CD14-positive monocyte (primary cell): ENCODE measurements at regions not wholly inside any gene's neighbourhood (a gene's known extent, or its start where the extent isn't known, plus 50 kb on each side); places are given as distances from the start of the nearest gene placed in this dataset.

Source experiments
- DNase-seq, 3 donors: peaks; one replicate each; pipeline ENCODE4 v3.0.0-alpha.2; 2011 to 2022
- H2AFZ ChIP-seq: 2 replicates; pipeline ENCODE4 v1.6.0; 2012; ENCODE audit warnings: mild to moderate bottlenecking, low read depth, low read length, inconsistent platforms; ENCODE audit not compliant: insufficient read depth, poor library complexity, severe bottlenecking
- H3K27ac ChIP-seq, 2 donors: 1 replicate in 1 of 2; 2 replicates in 1 of 2; pipeline ENCODE4 v1.5.1; 2012 to 2013; ENCODE audit warnings: low read length in 2 of 2, control low read depth in 1 of 2, inconsistent platforms in 1 of 2, low read depth in 1 of 2, mild to moderate bottlenecking in 1 of 2
- H3K27me3 ChIP-seq, 2 donors: one replicate each; pipeline versions ENCODE4 v1.6.0 to v1.6.1; 2011 to 2013; ENCODE audit warnings: low read length in 2 of 2; ENCODE audit not compliant: control insufficient read depth in 2 of 2, insufficient read depth in 2 of 2
- H3K36me3 ChIP-seq, 2 donors: replicated peaks in 1 of 2; 1 replicate in 1 of 2; 2 replicates in 1 of 2; pipeline versions ENCODE4 v1.5.1 to v1.6.1; 2012 to 2013; ENCODE audit warnings: low read length in 2 of 2, control low read depth in 1 of 2, inconsistent platforms in 1 of 2, mild to moderate bottlenecking in 1 of 2; ENCODE audit not compliant: insufficient read depth in 2 of 2, control insufficient read depth in 1 of 2
- H3K4me1 ChIP-seq, 2 donors: 1 replicate in 1 of 2; 2 replicates in 1 of 2; pipeline versions ENCODE4 v1.5.1 to v1.6.1; 2012 to 2013; ENCODE audit warnings: low read length in 2 of 2, control low read depth in 1 of 2, inconsistent platforms in 1 of 2, mild to moderate bottlenecking in 1 of 2, moderate library complexity in 1 of 2; ENCODE audit not compliant: insufficient read depth in 2 of 2, control insufficient read depth in 1 of 2
- H3K4me2 ChIP-seq: replicated peaks from 2 replicates; pipeline ENCODE3; 2012; ENCODE audit warnings: low read length, moderate library complexity, mild to moderate bottlenecking; ENCODE audit not compliant: poor library complexity, severe bottlenecking; ENCODE audit errors: extremely low read depth
- H3K4me3 ChIP-seq, 3 experiments: fragments of 200-600 bp in 1 of 3; sonication (generic) in 1 of 3; replicated peaks in 1 of 3; 1 replicate in 2 of 3; 2 replicates in 1 of 3; pipeline ENCODE4 v1.5.1; 2011 to 2013; ENCODE audit warnings: low read length in 3 of 3, mild to moderate bottlenecking in 3 of 3, control low read depth in 2 of 3, low read depth in 2 of 3, inconsistent platforms in 1 of 3, moderate library complexity in 1 of 3
- H3K79me2 ChIP-seq: 2 replicates; pipeline ENCODE4 v1.6.0; 2012; ENCODE audit warnings: mild to moderate bottlenecking, control low read depth, inconsistent platforms, low read length, moderate library complexity; ENCODE audit not compliant: insufficient read depth
- H3K9ac ChIP-seq: 2 replicates; pipeline ENCODE4 v1.6.0; 2017; ENCODE audit warnings: low read length, mild to moderate bottlenecking; ENCODE audit not compliant: insufficient read depth, poor library complexity, severe bottlenecking
- H3K9me3 ChIP-seq, 2 donors: replicated peaks in 1 of 2; 1 replicate in 1 of 2; 2 replicates in 1 of 2; pipeline versions ENCODE4 v1.5.1 to v1.6.1; 2012 to 2013; ENCODE audit warnings: low read length in 2 of 2, control low read depth in 1 of 2; ENCODE audit not compliant: control insufficient read depth in 1 of 2, insufficient read depth in 1 of 2
- H4K20me1 ChIP-seq: 2 replicates; pipeline ENCODE4 v1.6.0; 2012; ENCODE audit warnings: mild to moderate bottlenecking, low read length, control low read depth, moderate library complexity; ENCODE audit not compliant: insufficient read depth
- H3K27ac Mint-ChIP-seq, 7 donors: one replicate each; pipeline ENCODE4 v1.8.0; 2020; ENCODE audit warnings: mild to moderate bottlenecking in 7 of 7, mixed read lengths in 7 of 7, moderate library complexity in 6 of 7, inconsistent platforms in 2 of 7
- H3K27me3 Mint-ChIP-seq, 3 donors: one replicate each; pipeline ENCODE4 v1.8.0; 2021 to 2022; ENCODE audit warnings: low read depth in 3 of 3, mild to moderate bottlenecking in 3 of 3, mixed read lengths in 3 of 3, moderate library complexity in 3 of 3, inconsistent platforms in 1 of 3
- H3K36me3 Mint-ChIP-seq, 2 donors: one replicate each; pipeline ENCODE4 v1.8.0; 2020; ENCODE audit warnings: mixed read lengths in 2 of 2, inconsistent platforms in 1 of 2, mild to moderate bottlenecking in 1 of 2
- H3K4me1 Mint-ChIP-seq: one replicate; pipeline ENCODE4 v1.8.0; 2020; ENCODE audit warnings: mild to moderate bottlenecking, mixed read lengths
- H3K4me3 Mint-ChIP-seq, 2 donors: one replicate each; pipeline ENCODE4 v1.8.0; 2020; ENCODE audit warnings: mild to moderate bottlenecking in 2 of 2, mixed read lengths in 2 of 2, moderate library complexity in 1 of 2
- H3K9me3 Mint-ChIP-seq, 7 donors: one replicate each; pipeline ENCODE4 v1.8.0; 2020 to 2022; ENCODE audit warnings: mixed read lengths in 7 of 7, mild to moderate bottlenecking in 6 of 7, moderate library complexity in 6 of 7, inconsistent platforms in 2 of 7
- WGBS: methylation state at CpG from one replicate; pipeline ENCODE4 v1.1.5; 2013; ENCODE audit warnings: missing lambda C conversion rate; ENCODE audit not compliant: insufficient coverage; 5-methylcytosine and 5-hydroxymethylcytosine counted together
- intact Hi-C, 2 donors: fragments of 100-400 bp; cut with micrococcal nuclease; formaldehyde crosslinking; loops; one replicate each; pipeline versions ENCODE4 v1.15.0 to v1.15.1; 2023
- TF ChIP-seq, protein P1 (sequence below): fragments of 200-600 bp; IDR thresholded peaks from one replicate; pipeline ENCODE4 v1.8.0; 2022; ENCODE audit warnings: antibody characterized with exemption, mild to moderate bottlenecking

- TF ChIP-seq, protein P1, sequence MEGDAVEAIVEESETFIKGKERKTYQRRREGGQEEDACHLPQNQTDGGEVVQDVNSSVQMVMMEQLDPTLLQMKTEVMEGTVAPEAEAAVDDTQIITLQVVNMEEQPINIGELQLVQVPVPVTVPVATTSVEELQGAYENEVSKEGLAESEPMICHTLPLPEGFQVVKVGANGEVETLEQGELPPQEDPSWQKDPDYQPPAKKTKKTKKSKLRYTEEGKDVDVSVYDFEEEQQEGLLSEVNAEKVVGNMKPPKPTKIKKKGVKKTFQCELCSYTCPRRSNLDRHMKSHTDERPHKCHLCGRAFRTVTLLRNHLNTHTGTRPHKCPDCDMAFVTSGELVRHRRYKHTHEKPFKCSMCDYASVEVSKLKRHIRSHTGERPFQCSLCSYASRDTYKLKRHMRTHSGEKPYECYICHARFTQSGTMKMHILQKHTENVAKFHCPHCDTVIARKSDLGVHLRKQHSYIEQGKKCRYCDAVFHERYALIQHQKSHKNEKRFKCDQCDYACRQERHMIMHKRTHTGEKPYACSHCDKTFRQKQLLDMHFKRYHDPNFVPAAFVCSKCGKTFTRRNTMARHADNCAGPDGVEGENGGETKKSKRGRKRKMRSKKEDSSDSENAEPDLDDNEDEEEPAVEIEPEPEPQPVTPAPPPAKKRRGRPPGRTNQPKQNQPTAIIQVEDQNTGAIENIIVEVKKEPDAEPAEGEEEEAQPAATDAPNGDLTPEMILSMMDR: no peak
- H3K9me3 Mint-ChIP-seq: peaks cover 0 to 2% (median 0%) of the 10 kb centered on the region in 7 donors
- no peak overlapping the region for H3K9ac ChIP-seq
- no peak overlapping the region for H3K4me3 Mint-ChIP-seq
- H2AFZ ChIP-seq: no peak overlapping the region
- no peaks in the 10 kb centered on the region for H3K27me3 Mint-ChIP-seq
- no peaks in the 10 kb centered on the region for H3K36me3 Mint-ChIP-seq
- no peaks in the 10 kb centered on the region for H3K4me1 ChIP-seq
- no peak overlapping the region for H3K27ac ChIP-seq
- no peaks in the 10 kb centered on the region for H3K36me3 ChIP-seq
- H3K4me1 Mint-ChIP-seq: no peaks in the 10 kb centered on the region
- no peaks in the 10 kb centered on the region for H3K9me3 ChIP-seq
- no peak overlapping the region for H3K4me3 ChIP-seq
- no peaks in the 10 kb centered on the region for H3K27me3 ChIP-seq
- no peak for DNase-seq
- H3K27ac Mint-ChIP-seq: no peak overlapping the region
- H4K20me1 ChIP-seq: no peaks in the 10 kb centered on the region
- intact Hi-C loops: no loop called here
- 93% methylated on average over 4 of the region's 4 CpGs for WGBS
- no peaks in the 10 kb centered on the region for H3K79me2 ChIP-seq
- no peak overlapping the region for H3K4me2 ChIP-seq
These were observed 348.9 kb upstream of the DSEL start for GRCh38 chr18:67865400-67865799.

DNA sequence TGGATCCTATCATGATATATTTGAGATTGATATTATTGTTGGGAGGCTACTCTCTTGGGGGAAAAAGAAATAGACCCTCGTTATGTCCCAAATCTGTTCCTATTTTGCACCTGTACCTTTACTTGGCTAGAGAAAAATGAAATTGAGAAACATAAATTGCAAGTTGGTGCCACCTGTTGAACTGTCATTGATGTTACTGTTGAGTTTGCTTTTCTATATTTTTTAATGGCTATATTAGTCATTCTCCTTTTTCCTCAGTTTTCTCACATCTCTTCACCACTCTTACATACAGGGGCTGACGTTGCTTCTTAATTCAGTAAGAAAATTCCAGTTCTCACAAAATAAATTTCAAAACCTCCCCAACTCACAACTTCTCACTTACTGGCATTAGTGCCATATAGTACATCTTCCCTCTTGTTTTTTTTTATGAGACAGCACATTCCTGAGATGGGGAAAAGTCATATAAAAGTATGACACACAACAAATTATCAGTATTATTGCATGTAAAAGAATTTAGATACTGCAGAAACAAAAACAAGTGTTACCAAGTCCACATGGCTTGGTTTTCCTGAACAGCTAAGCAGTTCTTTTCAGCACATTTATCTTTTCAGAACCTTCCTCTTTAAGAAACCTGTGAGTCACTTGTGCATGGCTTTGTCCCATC lies 348.3 kb upstream of the DSEL start:
- intact Hi-C loops: no loop called here
- Mint-ChIP-seq H3K4me1 (no peaks in the 10 kb centered on the region), H3K27ac (no peak overlapping the region), H3K4me3 (no peak overlapping the region), H3K27me3 (no peaks in the 10 kb centered on the region), H3K36me3 (no peaks in the 10 kb centered on the region), H3K9me3 (peaks cover 0 to 2% (median 0%) of the 10 kb centered on the region in 7 donors)
- no peak for DNase-seq
- no CpG with 5 or more reads among the region's 2 CpGs for WGBS
- Histone ChIP-seq H3K79me2 (no peaks in the 10 kb centered on the region), H3K27me3 (no peaks in the 10 kb centered on the region), H3K4me3 (no peak overlapping the region), H3K27ac (no peak overlapping the region), H3K9ac (no peak overlapping the region), H3K9me3 (no peaks in the 10 kb centered on the region), H3K4me1 (no peaks in the 10 kb centered on the region), H4K20me1 (no peaks in the 10 kb centered on the region), H3K4me2 (no peak overlapping the region), H3K36me3 (no peaks in the 10 kb centered on the region), H2AFZ (no peak overlapping the region)
- TF ChIP-seq, protein P1: no peak
